Large intestine (tissue), 3 donors: ENCODE measurements at regions not wholly inside any gene's neighbourhood (a gene's known extent, or its start where the extent isn't known, plus 50 kb on each side); places are given as distances from the start of the nearest gene placed in this dataset.

ENCODE experiments used
- DNase-seq, 2 donors: peaks; one replicate each; pipeline versions ENCODE4 v3.0.0 to v3.0.0-alpha.2; 2013
- H3K27ac ChIP-seq: one replicate; pipeline ENCODE4 v1.5.1; 2013; ENCODE audit warnings: low read length
- H3K27me3 ChIP-seq: 2 replicates; pipeline ENCODE4 v1.6.1; 2013; ENCODE audit warnings: low read length; ENCODE audit not compliant: control insufficient read depth, insufficient read depth
- H3K36me3 ChIP-seq: 2 replicates; pipeline ENCODE4 v1.6.1; 2013; ENCODE audit warnings: low read length; ENCODE audit not compliant: control insufficient read depth, insufficient read depth
- H3K4me1 ChIP-seq: one replicate; pipeline ENCODE4 v1.6.1; 2013; ENCODE audit warnings: low read length; ENCODE audit not compliant: control insufficient read depth, insufficient read depth
- H3K4me3 ChIP-seq: one replicate; pipeline ENCODE4 v1.5.1; 2013; ENCODE audit warnings: low read length
- H3K9me3 ChIP-seq: one replicate; pipeline ENCODE4 v1.6.1; 2013; ENCODE audit warnings: mild to moderate bottlenecking, low read depth, low read length, moderate library complexity; ENCODE audit not compliant: control insufficient read depth
- WGBS: methylation state at CpG from one replicate; pipeline ENCODE4 v1.1.5; 2013; ENCODE audit warnings: low lambda C conversion rate; ENCODE audit not compliant: insufficient coverage; 5-methylcytosine and 5-hydroxymethylcytosine counted together

- Histone ChIP-seq H3K36me3 (no peaks in the 10 kb centered on the region), H3K27me3 (peaks cover 4% of the 10 kb centered on the region), H3K27ac (no peak overlapping the region), H3K4me3 (no peak overlapping the region), H3K4me1 (no peaks in the 10 kb centered on the region), H3K9me3 (no peaks in the 10 kb centered on the region)
- no CpG with 5 or more reads among the region's 14 CpGs for WGBS
- no peak for DNase-seq
These were observed 87.1 kb upstream of the SELENOP start for GRCh38 chr5:42898760-42899159.

DNA sequence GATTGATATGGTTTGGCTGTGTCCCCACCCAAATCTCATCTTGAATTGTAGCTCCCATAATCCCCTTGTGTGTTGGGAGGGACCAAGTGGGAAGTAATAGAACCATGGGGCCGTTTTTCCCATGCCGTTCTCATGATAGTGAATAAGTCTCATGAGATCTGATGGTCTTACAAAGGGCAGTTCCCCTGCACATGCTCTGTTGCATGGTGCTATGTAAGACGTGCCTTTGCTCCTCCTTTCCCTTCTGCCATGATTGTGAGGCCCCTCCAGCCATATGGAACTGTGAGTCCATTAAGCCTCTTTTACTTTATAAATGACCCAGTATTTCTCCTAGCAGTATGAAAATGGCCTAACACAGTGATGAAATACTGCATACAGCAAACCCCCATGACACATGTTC is 84.8 kb upstream of the SELENOP start:
- no peak overlapping the region for H3K27ac ChIP-seq
- H3K4me1 ChIP-seq: no peaks in the 10 kb centered on the region
- WGBS: no CpG with 5 or more reads among the region's 3 CpGs
- no peaks in the 10 kb centered on the region for H3K36me3 ChIP-seq
- H3K27me3 ChIP-seq: peaks cover 2% of the 10 kb centered on the region
- H3K9me3 ChIP-seq: no peaks in the 10 kb centered on the region
- DNase-seq: no peak
- H3K4me3 ChIP-seq: no peak overlapping the region

- Histone ChIP-seq H3K27me3 (peaks cover 2% of the 10 kb centered on the region), H3K36me3 (no peaks in the 10 kb centered on the region)
These were observed 82.4 kb upstream of the SELENOP start for GRCh38 chr5:42894057-42894456.

DNA sequence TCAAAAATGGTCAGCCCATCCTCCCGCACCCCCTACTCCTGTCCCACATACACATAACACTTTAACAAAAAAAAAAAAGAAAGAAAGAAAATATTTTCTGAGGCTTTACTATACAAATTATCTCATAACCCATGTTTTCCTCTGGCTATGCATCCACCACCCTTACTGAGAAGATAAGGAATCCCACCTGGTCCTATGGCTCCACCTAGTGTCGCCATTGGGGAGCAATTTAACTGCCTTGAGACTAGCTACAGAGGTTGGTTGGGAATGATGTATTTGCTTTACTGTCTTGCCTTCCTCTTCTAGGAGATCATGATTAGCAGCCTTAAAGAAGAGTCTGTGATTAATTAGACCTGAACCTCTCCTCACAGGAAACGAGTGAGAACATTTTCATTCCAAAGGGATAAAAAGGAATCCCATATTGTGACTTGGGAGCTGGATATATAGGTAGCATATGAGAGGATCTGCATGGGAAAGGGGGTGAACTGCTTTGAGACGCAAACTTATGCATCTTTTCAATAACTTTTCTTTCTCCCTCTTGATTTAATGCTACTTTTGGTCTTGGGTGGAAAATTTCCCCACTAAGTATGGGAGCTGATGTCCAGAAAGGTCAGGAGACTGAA is 77.7 kb upstream of the SELENOP start:
- H3K27ac ChIP-seq: peak overlapping the region; percentile 23
- no CpG with 5 or more reads among the region's 4 CpGs for WGBS

More at GRCh38 chr5:42894057-42894456, 82.4 kb upstream of the SELENOP start:
- H3K9me3 ChIP-seq: no peaks in the 10 kb centered on the region
- no peak overlapping the region for H3K4me3 ChIP-seq
- DNase-seq: no peak
- no peaks in the 10 kb centered on the region for H3K4me1 ChIP-seq
- no peak overlapping the region for H3K27ac ChIP-seq
- no CpG with 5 or more reads among the region's 20 CpGs for WGBS

GRCh38 chr5:42888771-42889170 is 77.1 kb upstream of the SELENOP start:
- Histone ChIP-seq H3K27me3 (no peaks in the 10 kb centered on the region), H3K4me1 (peaks cover 18% of the 10 kb centered on the region), H3K27ac (peak overlapping the region; percentile 23), H3K9me3 (no peaks in the 10 kb centered on the region), H3K4me3 (no peak overlapping the region), H3K36me3 (no peaks in the 10 kb centered on the region)
- WGBS: 86% methylated on average over 1 of the region's 7 CpGs
- no peak for DNase-seq

More for the DNA sequence above, 77.7 kb upstream of the SELENOP start:
- H3K36me3 ChIP-seq: no peaks in the 10 kb centered on the region
- no peaks in the 10 kb centered on the region for H3K9me3 ChIP-seq
- H3K4me1 ChIP-seq: peaks cover 16% of the 10 kb centered on the region
- peaks cover 2% of the 10 kb centered on the region for H3K27me3 ChIP-seq
- H3K4me3 ChIP-seq: no peak overlapping the region
- peak; percentile 81 for DNase-seq

GRCh38 chr5:42887575-42887974 is 75.9 kb upstream of the SELENOP start:
- Histone ChIP-seq H3K36me3 (no peaks in the 10 kb centered on the region), H3K27ac (peak overlapping the region; percentile 81), H3K4me3 (no peak overlapping the region), H3K4me1 (peaks cover 18% of the 10 kb centered on the region), H3K27me3 (no peaks in the 10 kb centered on the region), H3K9me3 (no peaks in the 10 kb centered on the region)
- no CpG with 5 or more reads among the region's 1 CpG for WGBS
- no peak for DNase-seq

DNA sequence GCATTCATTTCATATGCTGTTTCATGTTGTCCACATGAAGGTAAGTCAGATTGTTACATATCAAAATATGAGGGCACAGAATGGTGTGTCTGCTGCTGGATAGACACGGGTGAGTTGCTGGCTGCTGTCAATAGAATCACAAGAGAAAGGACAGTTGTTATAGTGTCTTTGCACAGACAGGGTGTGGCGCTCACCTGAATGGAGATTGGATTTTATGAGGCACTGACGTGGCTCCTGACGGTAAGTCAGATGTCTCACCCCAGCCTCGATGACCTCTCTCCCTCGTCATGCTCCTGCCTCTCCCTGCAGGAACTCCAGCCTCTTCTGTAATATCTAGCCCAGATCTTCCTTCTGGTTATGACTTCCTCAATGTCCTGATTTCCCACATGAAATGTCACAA is 75.4 kb upstream of the SELENOP start:
- Histone ChIP-seq H3K4me1 (peaks cover 18% of the 10 kb centered on the region), H3K27me3 (no peaks in the 10 kb centered on the region), H3K36me3 (no peaks in the 10 kb centered on the region), H3K27ac (peak overlapping the region; percentile 81), H3K4me3 (no peak overlapping the region), H3K9me3 (no peaks in the 10 kb centered on the region)
- DNase-seq: peak; percentile 96 to 98
- no CpG with 5 or more reads among the region's 6 CpGs for WGBS

DNA sequence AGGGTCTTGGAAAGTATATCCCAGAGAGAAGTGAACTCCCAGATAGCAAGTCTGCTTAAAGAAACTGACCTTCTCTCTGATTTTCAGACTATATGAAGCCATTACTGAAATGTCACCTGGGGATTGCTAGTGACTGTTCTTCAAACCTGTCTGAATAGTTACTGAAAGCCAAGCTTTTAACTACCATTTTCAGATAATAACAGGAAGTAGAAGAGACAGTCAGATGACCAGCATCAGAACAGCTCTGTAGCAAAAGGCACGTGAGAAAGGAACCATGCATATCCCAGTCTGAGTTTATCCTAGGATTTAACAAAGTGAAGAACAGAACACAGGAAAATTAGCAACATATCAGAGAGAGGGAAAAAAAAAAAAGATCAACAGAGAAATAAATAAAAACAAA is 74.9 kb upstream of the SELENOP start:
- no peak overlapping the region for H3K4me3 ChIP-seq
- H3K9me3 ChIP-seq: no peaks in the 10 kb centered on the region
- no peaks in the 10 kb centered on the region for H3K27me3 ChIP-seq
- H3K36me3 ChIP-seq: no peaks in the 10 kb centered on the region
- WGBS: 75% methylated on average over 1 of the region's 1 CpG
- peak overlapping the region; percentile 81 for H3K27ac ChIP-seq
- peak in 1 of 2 donors; percentile 75 for DNase-seq
- peaks cover 20% of the 10 kb centered on the region for H3K4me1 ChIP-seq

DNA sequence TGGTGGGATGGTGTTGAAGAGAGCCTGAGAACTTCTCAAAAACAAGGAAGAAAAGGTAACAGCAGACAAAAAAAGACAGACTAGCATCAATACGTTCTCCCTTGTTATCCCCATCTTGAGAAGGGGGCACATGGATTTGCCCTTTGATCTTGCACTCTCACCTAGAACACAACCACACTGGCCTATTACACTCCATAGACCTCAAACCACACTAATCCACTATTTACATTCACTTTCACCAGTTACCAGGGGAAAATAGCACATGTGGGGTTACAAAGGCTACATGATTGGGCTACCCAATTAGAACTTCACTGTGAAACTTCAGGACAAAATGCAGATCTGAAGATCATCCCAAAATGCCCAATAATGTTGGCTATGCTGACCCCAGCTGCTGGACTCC is 72.6 kb upstream of the SELENOP start:
- 40% methylated on average over 1 of the region's 1 CpG for WGBS

GRCh38 chr5:42881416-42882117 is 69.9 kb upstream of the SELENOP start:
- Histone ChIP-seq H3K27ac (peak overlapping the region; percentile 27), H3K27me3 (no peaks in the 10 kb centered on the region), H3K9me3 (no peaks in the 10 kb centered on the region), H3K36me3 (no peaks in the 10 kb centered on the region), H3K4me3 (no peak overlapping the region), H3K4me1 (peaks cover 54% of the 10 kb centered on the region)
- DNase-seq: no peak
- 55% methylated on average over 3 of the region's 5 CpGs for WGBS

More for the DNA sequence above, 72.6 kb upstream of the SELENOP start:
- Histone ChIP-seq H3K36me3 (no peaks in the 10 kb centered on the region), H3K27me3 (no peaks in the 10 kb centered on the region), H3K4me3 (no peak overlapping the region), H3K4me1 (peaks cover 32% of the 10 kb centered on the region), H3K9me3 (no peaks in the 10 kb centered on the region), H3K27ac (no peak overlapping the region)
- peak in 1 of 2 donors; percentile 43 for DNase-seq
